Nephron (organoid): ENCODE measurements at regions not wholly inside any gene's neighbourhood (a gene's known extent, or its start where the extent isn't known, plus 50 kb on each side); places are given as distances from the start of the nearest gene placed in this dataset.

Experiments
- H3K27ac Mint-ChIP-seq, 3 experiments: 2 replicates each; pipeline ENCODE4 v1.8.0; 2020; ENCODE audit warnings: mixed read lengths in 3 of 3, mild to moderate bottlenecking in 2 of 3, moderate library complexity in 1 of 3
- H3K27me3 Mint-ChIP-seq: 2 replicates; pipeline ENCODE4 v1.8.0; 2021; ENCODE audit warnings: low read depth, mild to moderate bottlenecking, moderate library complexity, mixed read lengths
- H3K36me3 Mint-ChIP-seq: 2 replicates; pipeline ENCODE4 v1.8.0; 2020; ENCODE audit warnings: low read depth, mixed read lengths
- H3K4me1 Mint-ChIP-seq: 2 replicates; pipeline ENCODE4 v1.8.0; 2020; ENCODE audit warnings: mixed read lengths
- H3K4me3 Mint-ChIP-seq, 3 experiments: 2 replicates each; pipeline ENCODE4 v1.8.0; 2020; ENCODE audit warnings: mild to moderate bottlenecking in 3 of 3, mixed read lengths in 3 of 3, moderate library complexity in 2 of 3
- H3K9me3 Mint-ChIP-seq: 2 replicates; pipeline ENCODE4 v1.8.0; 2020; ENCODE audit warnings: mixed read lengths
- TF ChIP-seq, protein P1 (sequence below), 3 experiments: fragments of 200-600 bp; sonication (generic); IDR thresholded peaks; one replicate each; pipeline ENCODE4 v1.5.0; 2021; ENCODE audit warnings: antibody characterized with exemption in 3 of 3; ENCODE audit not compliant: unreplicated experiment in 3 of 3

DNA sequence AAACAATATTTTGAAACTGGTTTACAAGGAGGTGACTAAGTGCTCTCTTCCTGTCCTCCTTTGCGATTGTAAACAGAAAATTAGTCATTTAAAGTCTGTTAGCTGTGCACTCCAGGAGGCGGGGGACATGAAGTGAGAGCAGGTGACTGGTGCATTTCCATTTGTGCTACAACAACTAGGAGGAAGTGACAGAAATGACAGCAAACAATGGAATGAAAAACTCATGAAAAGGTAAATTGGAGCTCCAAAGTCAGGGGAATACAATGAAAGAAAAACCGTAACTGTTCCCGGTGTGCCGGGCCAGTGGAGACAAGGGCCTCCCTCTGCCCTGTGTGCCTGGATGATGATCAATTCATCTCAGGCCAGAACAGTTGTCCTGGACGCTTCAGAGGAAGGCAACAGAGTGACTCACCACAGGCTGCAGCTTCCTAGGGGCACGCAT lies 439.9 kb downstream of the GADD45G start:
- H3K27ac Mint-ChIP-seq = no peak overlapping the region
- H3K4me1 Mint-ChIP-seq = peaks cover 1% of the 10 kb centered on the region
- H3K36me3 Mint-ChIP-seq = no peaks in the 10 kb centered on the region
- H3K9me3 Mint-ChIP-seq = peaks cover 8% of the 10 kb centered on the region
- no peak overlapping the region for H3K4me3 Mint-ChIP-seq
- TF ChIP-seq, protein P1, sequence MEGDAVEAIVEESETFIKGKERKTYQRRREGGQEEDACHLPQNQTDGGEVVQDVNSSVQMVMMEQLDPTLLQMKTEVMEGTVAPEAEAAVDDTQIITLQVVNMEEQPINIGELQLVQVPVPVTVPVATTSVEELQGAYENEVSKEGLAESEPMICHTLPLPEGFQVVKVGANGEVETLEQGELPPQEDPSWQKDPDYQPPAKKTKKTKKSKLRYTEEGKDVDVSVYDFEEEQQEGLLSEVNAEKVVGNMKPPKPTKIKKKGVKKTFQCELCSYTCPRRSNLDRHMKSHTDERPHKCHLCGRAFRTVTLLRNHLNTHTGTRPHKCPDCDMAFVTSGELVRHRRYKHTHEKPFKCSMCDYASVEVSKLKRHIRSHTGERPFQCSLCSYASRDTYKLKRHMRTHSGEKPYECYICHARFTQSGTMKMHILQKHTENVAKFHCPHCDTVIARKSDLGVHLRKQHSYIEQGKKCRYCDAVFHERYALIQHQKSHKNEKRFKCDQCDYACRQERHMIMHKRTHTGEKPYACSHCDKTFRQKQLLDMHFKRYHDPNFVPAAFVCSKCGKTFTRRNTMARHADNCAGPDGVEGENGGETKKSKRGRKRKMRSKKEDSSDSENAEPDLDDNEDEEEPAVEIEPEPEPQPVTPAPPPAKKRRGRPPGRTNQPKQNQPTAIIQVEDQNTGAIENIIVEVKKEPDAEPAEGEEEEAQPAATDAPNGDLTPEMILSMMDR (IDR thresholded peaks at IDR 0.05; ENCODE audit: unreplicated experiment in 3 of 3) = no peak
- peaks cover 6% of the 10 kb centered on the region for H3K27me3 Mint-ChIP-seq

DNA sequence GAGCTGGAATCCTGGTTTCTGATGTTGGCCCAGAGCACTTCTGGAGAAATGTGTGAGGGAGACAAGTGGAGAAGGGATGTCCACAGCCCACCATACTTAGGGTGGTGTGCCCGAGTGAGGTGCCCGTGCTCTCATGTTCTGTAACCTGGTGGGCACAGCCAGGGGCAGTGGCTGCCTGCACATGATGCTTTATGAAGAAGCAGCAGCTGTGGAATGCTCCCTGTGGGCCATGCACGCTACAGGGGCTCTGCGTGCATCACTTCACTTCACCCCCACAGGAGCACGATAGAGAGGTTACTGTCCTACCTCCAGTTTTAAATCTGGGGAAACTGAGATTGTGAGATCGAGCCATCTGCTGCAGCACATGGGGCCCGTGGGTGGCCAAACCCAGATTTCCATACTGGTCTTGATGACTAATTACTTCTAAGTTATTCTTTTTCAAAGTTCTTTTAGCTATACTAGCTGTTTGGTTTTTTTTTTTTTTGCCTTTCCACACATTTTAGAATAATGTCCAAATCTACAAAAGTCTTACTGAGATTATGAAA lies 441.6 kb downstream of the GADD45G start:
- TF ChIP-seq, protein P1 (IDR thresholded peaks at IDR 0.05; ENCODE audit: unreplicated experiment in 3 of 3) = no peak
- Mint-ChIP-seq H3K27ac (no peak overlapping the region), H3K27me3 (peaks cover 3% of the 10 kb centered on the region), H3K4me1 (no peaks in the 10 kb centered on the region), H3K36me3 (no peaks in the 10 kb centered on the region), H3K9me3 (peaks cover 7% of the 10 kb centered on the region), H3K4me3 (no peak overlapping the region)

DNA sequence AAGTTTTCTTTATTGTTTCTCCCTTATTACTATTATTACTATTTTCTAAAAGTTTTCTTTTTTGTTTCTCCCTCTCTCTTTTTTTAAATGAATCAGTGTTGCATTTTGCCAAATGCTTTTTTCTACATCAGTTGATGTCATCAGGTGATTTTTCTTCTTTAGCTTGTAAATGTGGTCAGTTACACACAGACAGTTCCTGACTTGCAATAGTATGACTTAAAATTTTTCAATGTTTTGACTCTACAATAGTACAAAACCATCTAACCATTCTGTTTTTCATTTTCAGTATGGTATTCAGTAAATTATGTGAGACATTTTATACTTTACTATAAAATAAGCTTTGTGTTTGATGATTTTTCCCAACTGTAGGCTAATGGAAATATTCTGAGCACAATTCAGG lies 443.0 kb downstream of the GADD45G start:
- Mint-ChIP-seq H3K9me3 (peaks cover 7% of the 10 kb centered on the region), H3K4me1 (no peaks in the 10 kb centered on the region), H3K27ac (no peak overlapping the region), H3K4me3 (no peak overlapping the region), H3K36me3 (no peaks in the 10 kb centered on the region), H3K27me3 (peaks cover 3% of the 10 kb centered on the region)
- TF ChIP-seq, protein P1 (IDR thresholded peaks at IDR 0.05; ENCODE audit: unreplicated experiment in 3 of 3) = no peak

DNA sequence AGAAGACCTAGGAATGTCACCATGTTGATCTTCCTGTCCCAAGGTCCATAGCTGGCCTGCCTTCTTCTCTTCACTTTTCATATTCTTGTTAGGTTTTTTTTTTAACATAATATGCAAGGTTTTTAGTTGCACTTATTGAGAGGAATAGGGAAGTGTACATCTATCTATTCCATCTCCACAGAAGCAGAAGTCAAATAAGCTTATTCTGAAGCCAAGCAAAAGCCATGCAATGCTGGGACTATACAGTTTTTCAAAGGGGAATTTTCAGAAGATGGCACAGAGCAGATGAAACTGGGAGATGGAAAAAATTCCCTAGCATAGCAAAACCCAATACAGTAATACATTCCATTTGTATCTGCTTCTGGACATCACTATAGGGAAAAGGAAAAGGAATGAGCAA lies 447.6 kb downstream of the GADD45G start:
- peaks cover 17% of the 10 kb centered on the region for H3K27me3 Mint-ChIP-seq
- TF ChIP-seq, protein P1 (IDR thresholded peaks at IDR 0.05; ENCODE audit: unreplicated experiment in 3 of 3) = no peak
- no peaks in the 10 kb centered on the region for H3K36me3 Mint-ChIP-seq
- H3K4me1 Mint-ChIP-seq = no peaks in the 10 kb centered on the region
- H3K9me3 Mint-ChIP-seq = peaks cover 17% of the 10 kb centered on the region
- no peak overlapping the region for H3K27ac Mint-ChIP-seq
- H3K4me3 Mint-ChIP-seq = no peak overlapping the region

DNA sequence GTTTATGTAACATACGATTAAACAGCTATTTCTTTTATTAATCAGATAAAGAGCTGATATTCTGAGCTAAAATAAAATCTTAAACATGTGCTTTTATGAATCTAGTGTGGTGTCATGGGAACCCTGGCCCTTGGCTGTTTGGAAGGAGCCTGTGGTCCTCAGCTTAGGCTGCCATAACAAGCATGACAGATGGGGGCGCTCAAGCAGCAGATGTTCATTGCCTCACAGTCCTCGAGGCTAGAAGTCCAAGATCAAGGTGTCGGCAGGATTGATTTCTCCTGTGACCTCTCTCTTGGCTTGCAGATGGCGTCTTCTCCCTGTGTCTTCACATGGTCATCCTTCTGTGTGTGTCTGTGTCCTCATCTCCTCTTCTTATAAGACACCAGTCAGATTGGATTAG lies 448.2 kb downstream of the GADD45G start:
- H3K4me1 Mint-ChIP-seq = no peaks in the 10 kb centered on the region

DNA sequence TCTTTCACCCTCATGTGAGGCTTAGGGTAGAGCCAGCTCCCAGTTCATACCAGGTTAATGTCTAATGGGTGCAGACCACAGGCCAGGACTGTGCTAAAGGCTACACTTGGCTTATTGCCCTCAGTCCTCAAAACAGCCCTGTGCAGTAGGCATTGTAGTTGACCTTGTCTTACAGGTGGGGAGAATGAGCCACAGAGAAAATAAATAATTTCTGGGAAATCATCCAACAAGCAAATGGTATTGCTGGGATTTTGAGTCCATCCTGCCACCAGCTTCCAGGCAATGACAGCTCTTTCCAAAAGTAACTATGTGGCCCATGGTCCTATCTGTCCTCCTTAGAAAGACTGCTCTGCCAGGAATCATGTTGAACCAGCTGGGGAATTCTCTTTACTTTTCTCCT lies 450.0 kb downstream of the GADD45G start:
- TF ChIP-seq, protein P1 (IDR thresholded peaks at IDR 0.05; ENCODE audit: unreplicated experiment in 3 of 3) = no peak
- no peaks in the 10 kb centered on the region for H3K36me3 Mint-ChIP-seq
- peaks cover 25% of the 10 kb centered on the region for H3K27me3 Mint-ChIP-seq
- no peak overlapping the region for H3K4me3 Mint-ChIP-seq
- peaks cover 10% of the 10 kb centered on the region for H3K9me3 Mint-ChIP-seq
- no peak overlapping the region for H3K27ac Mint-ChIP-seq
- no peaks in the 10 kb centered on the region for H3K4me1 Mint-ChIP-seq

More for the DNA sequence above, 448.2 kb downstream of the GADD45G start:
- no peak overlapping the region for H3K4me3 Mint-ChIP-seq
- H3K27me3 Mint-ChIP-seq = peaks cover 17% of the 10 kb centered on the region
- H3K9me3 Mint-ChIP-seq = peaks cover 17% of the 10 kb centered on the region
- no peaks in the 10 kb centered on the region for H3K36me3 Mint-ChIP-seq
- TF ChIP-seq, protein P1 (IDR thresholded peaks at IDR 0.05; ENCODE audit: unreplicated experiment in 3 of 3) = no peak
- H3K27ac Mint-ChIP-seq = no peak overlapping the region
